Germinal center (tissue), 1 donor: ENCODE measurements at regions not wholly inside any gene's neighbourhood (a gene's known extent, or its start where the extent isn't known, plus 50 kb on each side); places are given as distances from the start of the nearest gene placed in this dataset.
A peak's percentile ranks its signal among the peaks of the same experiment; 100 is the strongest.
"Not testable (repeated sequence)": the region's sequence is repeated elsewhere in the genome, so short reads cannot be mapped to it uniquely, and the experiment has no call there.

Experiments used
- DNase-seq: peaks from one replicate; pipeline ENCODE4 v3.0.0; 2012; ENCODE audit warnings: mixed read lengths, low spot score

GRCh38 chr3:72082186-72082715, 297.3 kb upstream of the PROK2 start:
- peak; percentile 62 for DNase-seq

GRCh38 chr3:72081471-72082185, 296.7 kb upstream of the PROK2 start:
- no peak for DNase-seq

- no peak for DNase-seq
Observed at GRCh38 chr3:72080800-72081199, 295.9 kb upstream of the PROK2 start.

GRCh38 chr3:72080095-72080494, 295.1 kb upstream of the PROK2 start:
- DNase-seq = no peak

- no peak for DNase-seq
Observed at GRCh38 chr3:72079369-72079872, 294.5 kb upstream of the PROK2 start.

- DNase-seq = no peak
Observed at GRCh38 chr3:72078676-72079368, 293.9 kb upstream of the PROK2 start.

GRCh38 chr3:72077473-72078259, 292.7 kb upstream of the PROK2 start:
- peak; percentile 54 for DNase-seq

GRCh38 chr3:72075848-72076247, 290.9 kb upstream of the PROK2 start:
- DNase-seq = not testable (repeated sequence)

- no peak for DNase-seq
Observed at GRCh38 chr3:72071624-72072023, 286.7 kb upstream of the PROK2 start.

GRCh38 chr3:72070005-72070404, 285.1 kb upstream of the PROK2 start:
- no peak for DNase-seq

- DNase-seq = no peak
Observed at GRCh38 chr3:72069543-72069942, 284.6 kb upstream of the PROK2 start.

- no peak for DNase-seq
Observed at GRCh38 chr3:72068621-72069020, 283.7 kb upstream of the PROK2 start.

GRCh38 chr3:72067721-72068120, 282.8 kb upstream of the PROK2 start:
- no peak for DNase-seq

GRCh38 chr3:72065872-72066641, 281.1 kb upstream of the PROK2 start:
- DNase-seq = no peak

GRCh38 chr3:72065236-72065635, 280.3 kb upstream of the PROK2 start:
- no peak for DNase-seq

- DNase-seq = not testable (repeated sequence)
Observed at GRCh38 chr3:72064727-72065126, 279.8 kb upstream of the PROK2 start.

- no peak for DNase-seq
Observed at GRCh38 chr3:72062017-72062416, 277.1 kb upstream of the PROK2 start.

GRCh38 chr3:72060447-72061034, 275.6 kb upstream of the PROK2 start:
- DNase-seq = no peak

- no peak for DNase-seq
Observed at GRCh38 chr3:72058493-72059081, 273.6 kb upstream of the PROK2 start.

- DNase-seq = no peak
Observed at GRCh38 chr3:72055436-72055835, 270.5 kb upstream of the PROK2 start.

GRCh38 chr3:72054976-72055375, 270.0 kb upstream of the PROK2 start:
- DNase-seq = no peak
